ENCODE measurements at regions not wholly inside any gene's neighbourhood (a gene's known extent, or its start where the extent isn't known, plus 50 kb on each side); places are given as distances from the start of the nearest gene placed in this dataset.

DNA sequence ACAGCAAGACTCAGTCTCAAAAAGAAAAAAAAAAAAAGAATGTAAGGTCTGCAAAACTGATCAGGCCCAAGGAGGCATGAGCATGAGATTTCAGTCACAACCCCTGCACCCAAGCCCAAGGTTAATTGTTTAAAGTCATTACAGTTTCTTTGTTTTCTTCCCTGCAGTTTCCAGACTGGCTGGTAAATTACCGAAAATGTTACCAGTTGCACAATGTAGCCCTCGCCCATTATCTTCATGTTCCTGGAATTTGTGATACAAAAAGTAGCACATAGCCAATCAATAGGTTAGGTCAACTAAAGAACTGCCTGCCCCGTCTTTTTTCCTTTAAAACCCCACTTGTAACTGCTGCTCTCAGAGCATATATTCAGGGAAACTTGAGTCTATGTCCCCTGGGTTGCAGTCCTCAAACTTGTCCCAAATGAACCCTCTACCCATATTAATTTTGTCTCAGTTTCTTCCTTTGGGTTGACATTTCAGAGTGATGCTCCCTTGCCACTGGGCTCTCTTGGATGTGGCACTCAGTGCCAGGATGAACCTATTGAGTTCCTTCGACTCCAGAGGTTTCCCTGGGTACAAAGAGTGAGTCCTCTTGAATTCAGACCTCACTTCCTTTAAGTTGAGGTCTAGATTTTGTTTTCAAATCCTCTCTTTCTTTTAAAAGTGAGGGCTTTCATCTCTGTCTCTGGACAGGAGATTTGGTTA is 216.2 kb upstream of the HS6ST1 start:
- peaks cover 24% of the 10 kb centered on the region; the same call in 1 of the 2 replicates for H3F3A ChIP-seq (ENCODE audit: insufficient read depth, low read depth)
- no peak for DNase-seq
- H4K20me1 ChIP-seq (ENCODE audit: insufficient read depth): no peaks in the 10 kb centered on the region
- no peak overlapping the region for H3K4me2 ChIP-seq
- 0 out of 2 replicates have a peak, but pooled peaks cover 3% of the 10 kb centered on the region for H3K9me3 ChIP-seq (ENCODE audit: insufficient read depth, low read depth)
- CTCF ChIA-PET: no interaction called here
- H3K27me3 ChIP-seq (ENCODE audit: insufficient read depth, low read depth): no peaks in the 10 kb centered on the region
- H3K4me1 ChIP-seq (replicated peaks; ENCODE audit: insufficient read depth): peaks cover 26% of the 10 kb centered on the region
- BruUV-seq (replicated peaks): no TSS peak
- no peaks in the 10 kb centered on the region for H3K9me2 ChIP-seq (ENCODE audit: insufficient read depth)
- no peak overlapping the region for H2AFZ ChIP-seq
- no peaks in the 10 kb centered on the region for H3K79me2 ChIP-seq (ENCODE audit: low read depth)
- POLR2A ChIA-PET (ENCODE audit: unreplicated experiment): no interaction called here
- intact Hi-C loops (cut with micrococcal nuclease; ENCODE audit: unreplicated experiment): no loop called here
- H3K4me3 ChIP-seq: no peak overlapping the region
- no peaks in the 10 kb centered on the region for H3K36me3 ChIP-seq (ENCODE audit: low read depth)
- H3K27ac ChIP-seq: no peak overlapping the region
- no peak for TF ChIP-seq EZH2 (IDR thresholded peaks at IDR 0.05; ENCODE audit: low read depth)
- TF ChIP-seq, protein P1, sequence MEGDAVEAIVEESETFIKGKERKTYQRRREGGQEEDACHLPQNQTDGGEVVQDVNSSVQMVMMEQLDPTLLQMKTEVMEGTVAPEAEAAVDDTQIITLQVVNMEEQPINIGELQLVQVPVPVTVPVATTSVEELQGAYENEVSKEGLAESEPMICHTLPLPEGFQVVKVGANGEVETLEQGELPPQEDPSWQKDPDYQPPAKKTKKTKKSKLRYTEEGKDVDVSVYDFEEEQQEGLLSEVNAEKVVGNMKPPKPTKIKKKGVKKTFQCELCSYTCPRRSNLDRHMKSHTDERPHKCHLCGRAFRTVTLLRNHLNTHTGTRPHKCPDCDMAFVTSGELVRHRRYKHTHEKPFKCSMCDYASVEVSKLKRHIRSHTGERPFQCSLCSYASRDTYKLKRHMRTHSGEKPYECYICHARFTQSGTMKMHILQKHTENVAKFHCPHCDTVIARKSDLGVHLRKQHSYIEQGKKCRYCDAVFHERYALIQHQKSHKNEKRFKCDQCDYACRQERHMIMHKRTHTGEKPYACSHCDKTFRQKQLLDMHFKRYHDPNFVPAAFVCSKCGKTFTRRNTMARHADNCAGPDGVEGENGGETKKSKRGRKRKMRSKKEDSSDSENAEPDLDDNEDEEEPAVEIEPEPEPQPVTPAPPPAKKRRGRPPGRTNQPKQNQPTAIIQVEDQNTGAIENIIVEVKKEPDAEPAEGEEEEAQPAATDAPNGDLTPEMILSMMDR (conservative IDR thresholded peaks at IDR 0.05): no peak

DNA sequence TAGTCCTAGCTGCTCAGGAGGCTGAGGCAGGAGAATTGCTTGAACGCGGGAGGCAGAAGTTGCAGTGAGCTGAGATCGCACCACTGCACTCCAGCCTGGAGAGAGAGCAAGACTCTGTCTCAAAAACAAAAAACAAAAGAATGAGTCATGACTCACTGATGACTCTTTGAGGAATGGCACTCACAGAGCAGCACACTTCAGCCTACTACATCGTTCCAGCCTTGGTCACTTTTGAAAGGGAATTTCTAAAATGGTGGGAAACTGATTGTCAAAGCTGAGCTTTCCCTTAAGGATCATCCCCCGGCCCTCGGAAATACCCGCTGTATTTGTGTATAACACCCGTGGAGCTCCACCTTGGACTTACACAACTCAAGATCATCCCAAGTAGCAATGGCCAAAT is 217.3 kb upstream of the HS6ST1 start:
- BruUV-seq (replicated peaks): no TSS peak
- peak; percentile 11 to 86 for DNase-seq

DNA sequence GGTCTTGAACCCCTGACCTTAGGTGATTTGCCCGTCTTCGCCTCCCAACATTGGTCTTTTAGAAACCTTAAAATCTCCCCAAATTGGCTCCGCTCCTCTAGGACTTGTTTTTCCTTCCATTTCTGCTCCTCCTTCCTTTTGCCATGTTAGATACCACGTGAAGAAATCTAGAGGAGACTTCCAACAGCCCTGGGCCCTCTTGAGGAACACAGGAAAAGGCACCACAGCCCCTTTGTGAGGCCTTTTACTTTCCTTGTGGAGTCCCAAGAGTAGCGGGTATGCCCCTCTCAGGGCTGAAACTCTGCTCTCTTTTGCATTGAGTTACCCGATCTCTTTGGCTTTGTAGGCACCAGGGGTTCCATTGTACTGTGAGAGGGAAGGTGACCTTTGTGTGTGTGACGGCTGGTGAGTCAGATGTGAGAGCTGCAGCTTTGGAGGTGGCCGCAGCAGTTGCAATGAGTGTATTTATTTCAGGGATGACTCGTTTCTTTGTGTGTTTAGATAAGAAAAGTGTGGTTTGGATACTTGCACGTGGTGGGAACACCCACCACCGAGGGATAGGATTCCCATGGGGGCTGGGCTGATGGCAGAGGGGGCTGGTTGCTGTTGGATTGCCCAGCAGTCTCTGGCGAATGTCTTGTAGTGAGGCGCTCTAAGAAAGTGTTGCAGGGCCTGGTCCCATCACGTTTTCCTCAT is 218.4 kb upstream of the HS6ST1 start:
- Histone ChIP-seq H3K79me2 (ENCODE audit: low read depth) (no peaks in the 10 kb centered on the region), H3K27ac (peak overlapping the region; percentile 62), H2AFZ (peak overlapping the region; percentile 8; the same call in 1 of the 2 replicates), H3K9me2 (ENCODE audit: insufficient read depth) (no peaks in the 10 kb centered on the region), H3K4me3 (no peak overlapping the region), H3K4me1 (replicated peaks; ENCODE audit: insufficient read depth) (peaks cover 26% of the 10 kb centered on the region), H3K36me3 (ENCODE audit: low read depth) (no peaks in the 10 kb centered on the region), H3K4me2 (peak overlapping the region; percentile 37), H3F3A (ENCODE audit: insufficient read depth, low read depth) (peaks cover 19% of the 10 kb centered on the region; the same call in 1 of the 2 replicates), H3K27me3 (ENCODE audit: insufficient read depth, low read depth) (no peaks in the 10 kb centered on the region), H3K9me3 (ENCODE audit: insufficient read depth, low read depth) (0 out of 2 replicates have a peak, but pooled peaks cover 3% of the 10 kb centered on the region), H4K20me1 (ENCODE audit: insufficient read depth) (no peaks in the 10 kb centered on the region)
- ChIA-PET POLR2A (ENCODE audit: unreplicated experiment) (interaction anchor here (0.7 kb wide), 1 partner anchor 32 kb away, joined by 6 read pairs; no protein-coding TSS in a partner anchor), CTCF (no interaction called here)
- TF ChIP-seq, protein P1 (conservative IDR thresholded peaks at IDR 0.05): no peak
- no peak for TF ChIP-seq EZH2 (IDR thresholded peaks at IDR 0.05; ENCODE audit: low read depth)
- intact Hi-C loops (cut with micrococcal nuclease; ENCODE audit: unreplicated experiment): no loop called here
- BruUV-seq (replicated peaks): no TSS peak
- DNase-seq: peak; percentile 35 to 91

More for the DNA sequence above, 217.3 kb upstream of the HS6ST1 start:
- CTCF ChIA-PET: no interaction called here
- POLR2A ChIA-PET (ENCODE audit: unreplicated experiment): interaction anchor here (0.6 kb wide), 1 partner anchor 87 kb away, joined by 3 read pairs; no protein-coding TSS in a partner anchor
- H3K4me1 ChIP-seq (replicated peaks; ENCODE audit: insufficient read depth): peaks cover 26% of the 10 kb centered on the region
- H3K4me3 ChIP-seq: no peak overlapping the region
- no peaks in the 10 kb centered on the region for H3K27me3 ChIP-seq (ENCODE audit: insufficient read depth, low read depth)
- no peaks in the 10 kb centered on the region for H4K20me1 ChIP-seq (ENCODE audit: insufficient read depth)
- H3K79me2 ChIP-seq (ENCODE audit: low read depth): no peaks in the 10 kb centered on the region
- intact Hi-C loops (cut with micrococcal nuclease; ENCODE audit: unreplicated experiment): no loop called here
- peak overlapping the region; percentile 31; the same call in 1 of the 2 replicates for H3K27ac ChIP-seq
- H3F3A ChIP-seq (ENCODE audit: insufficient read depth, low read depth): peaks cover 22% of the 10 kb centered on the region; the same call in 1 of the 2 replicates
- H2AFZ ChIP-seq: no peak overlapping the region
- H3K9me3 ChIP-seq (ENCODE audit: insufficient read depth, low read depth): 0 out of 2 replicates have a peak, but pooled peaks cover 3% of the 10 kb centered on the region
- H3K36me3 ChIP-seq (ENCODE audit: low read depth): no peaks in the 10 kb centered on the region
- peak overlapping the region; percentile 41 for H3K4me2 ChIP-seq
- H3K9me2 ChIP-seq (ENCODE audit: insufficient read depth): no peaks in the 10 kb centered on the region
- TF ChIP-seq, protein P1 (conservative IDR thresholded peaks at IDR 0.05): no peak
- TF ChIP-seq EZH2 (IDR thresholded peaks at IDR 0.05; ENCODE audit: low read depth): no peak
